ENCODE measurements at regions not wholly inside any gene's neighbourhood (a gene's known extent, or its start where the extent isn't known, plus 50 kb on each side); places are given as distances from the start of the nearest gene placed in this dataset.

- TF ChIP-seq CTCF (IDR thresholded peaks at IDR 0.05), result no peak
- TF ChIP-seq POLR2A (IDR thresholded peaks at IDR 0.05), result no peak
- no peak for TF ChIP-seq EP300 (IDR thresholded peaks at IDR 0.05)
Observed at GRCh38 chr1:167148421-167148820, 54.5 kb downstream of the STYXL2 start.
